Spleen (tissue), 11 donors: ENCODE measurements at regions not wholly inside any gene's neighbourhood (a gene's known extent, or its start where the extent isn't known, plus 50 kb on each side); places are given as distances from the start of the nearest gene placed in this dataset.

Source experiments
- DNase-seq: peaks from one replicate; pipeline ENCODE4 v3.0.0-alpha.2; 2020
- H3K27ac ChIP-seq, 8 donors: fragments of 200-600 bp; sonication (generic) in 7 of 8; 1 replicate in 4 of 8; 2 replicates in 4 of 8; pipeline versions ENCODE4 v1.5.0 to v1.8.0; 2016 to 2021; ENCODE audit warnings: inconsistent platforms in 4 of 8, mild to moderate bottlenecking in 4 of 8, moderate library complexity in 1 of 8
- H3K27me3 ChIP-seq, 7 donors: fragments of 200-600 bp; sonication (generic) in 6 of 7; replicated peaks in 1 of 7; 1 replicate in 4 of 7; 2 replicates in 3 of 7; pipeline versions ENCODE4 v1.5.0 to v1.8.0; 2016 to 2021; ENCODE audit warnings: inconsistent platforms in 3 of 7, mild to moderate bottlenecking in 1 of 7
- H3K36me3 ChIP-seq, 6 donors: fragments of 200-600 bp; sonication (generic) in 5 of 6; 1 replicate in 4 of 6; 2 replicates in 2 of 6; pipeline versions ENCODE4 v1.5.0 to v1.8.0; 2016 to 2021; ENCODE audit warnings: inconsistent platforms in 2 of 6
- H3K4me1 ChIP-seq, 6 donors: fragments of 200-600 bp; sonication (generic) in 5 of 6; 1 replicate in 3 of 6; 2 replicates in 3 of 6; pipeline versions ENCODE4 v1.5.0 to v1.8.0; 2016 to 2021; ENCODE audit warnings: inconsistent platforms in 3 of 6
- H3K4me3 ChIP-seq, 8 donors: fragments of 200-600 bp; sonication (generic) in 7 of 8; 1 replicate in 4 of 8; 2 replicates in 4 of 8; pipeline versions ENCODE4 v1.5.0 to v1.8.0; 2016 to 2021; ENCODE audit warnings: inconsistent platforms in 4 of 8, mild to moderate bottlenecking in 4 of 8, moderate library complexity in 2 of 8
- H3K9me3 ChIP-seq, 8 donors: fragments of 200-600 bp; sonication (generic) in 7 of 8; 1 replicate in 4 of 8; 2 replicates in 4 of 8; pipeline versions ENCODE4 v1.5.0 to v1.8.0; 2016 to 2021; ENCODE audit warnings: inconsistent platforms in 4 of 8
- CTCF ChIP-seq, 11 experiments: fragments of 200-600 bp in 7 of 11; fragments of 450-650 bp in 4 of 11; sonication (generic) in 4 of 11; IDR thresholded peaks in 8 of 11; conservative IDR thresholded peaks in 3 of 11; 1 replicate in 7 of 11; 2 replicates in 4 of 11; pipeline versions ENCODE4 v1.4.0 to v1.8.0; 2016 to 2021; ENCODE audit warnings: antibody characterized with exemption in 11 of 11, inconsistent platforms in 4 of 11, mild to moderate bottlenecking in 1 of 11
- POLR2A ChIP-seq, 3 donors: fragments of 450-650 bp; IDR thresholded peaks; one replicate each; pipeline ENCODE4 v1.5.1; 2017; ENCODE audit warnings: antibody characterized with exemption in 3 of 3, mild to moderate bottlenecking in 1 of 3
- POLR2AphosphoS5 ChIP-seq, 3 donors: sonication (generic); formaldehyde crosslinking; IDR thresholded peaks; one replicate each; pipeline ENCODE4 v1.5.1; 2017; ENCODE audit warnings: antibody characterized with exemption in 3 of 3
- WGBS, 5 donors: extraction: QIAGEN DNeasy Blood & Tissue Kit in 3 of 5; methylation state at CpG; one replicate each; pipeline versions ENCODE4 v1.1.5 to v1.1.7; 2013 to 2018; 5-methylcytosine and 5-hydroxymethylcytosine counted together
- intact Hi-C: fragments of 100-400 bp; cut with DNase I; formaldehyde crosslinking; loops from one replicate; pipeline ENCODE4 v1.15.0; 2023; ENCODE audit warnings: low total_unique reads
- donor health status: healthy with polysubstance abuse.
- donor health status: DM: no; HTN: no; CAD: no; lungs with moderate emphysema.
- donor health status: DM: no; HTN: no; CAD: no.
- donor health status: Bipolar disorder and iron deficiency.
- donor health status: healthy.
- donor health status: DM: no; HTN: no; CAD: no.
- donor health status: DM: yes; HTN: yes; CAD: no.

GRCh38 chr14:55867311-55867710 is 250.9 kb upstream of the PELI2 start:
- peak overlapping the region in 5 of 8 donors; percentile 1 to 39 (median 11) for H3K27ac ChIP-seq
- H3K4me3 ChIP-seq, result no peak overlapping the region
- H3K36me3 ChIP-seq, result no peaks in the 10 kb centered on the region
- H3K9me3 ChIP-seq, result peaks cover 0 to 20% (median 16%) of the 10 kb centered on the region in 8 donors
- no peak for DNase-seq
- H3K4me1 ChIP-seq, result peaks cover 0 to 25% (median 9%) of the 10 kb centered on the region in 6 donors
- intact Hi-C loops, result no loop called here
- TF ChIP-seq POLR2AphosphoS5 (IDR thresholded peaks at IDR 0.05) (no peak), CTCF (IDR thresholded peaks at IDR 0.05 in 8 of 11, conservative IDR thresholded peaks at IDR 0.05 in 3 of 11) (no peak), POLR2A (IDR thresholded peaks at IDR 0.05) (no peak)
- no peaks in the 10 kb centered on the region for H3K27me3 ChIP-seq

GRCh38 chr14:55867719-55868118 is 250.5 kb upstream of the PELI2 start:
- intact Hi-C loops, result no loop called here
- DNase-seq, result no peak
- TF ChIP-seq POLR2AphosphoS5 (IDR thresholded peaks at IDR 0.05) (no peak), CTCF (IDR thresholded peaks at IDR 0.05 in 8 of 11, conservative IDR thresholded peaks at IDR 0.05 in 3 of 11) (no peak)
- Histone ChIP-seq H3K9me3 (peaks cover 0 to 20% (median 16%) of the 10 kb centered on the region in 8 donors), H3K27ac (peak overlapping the region in 5 of 8 donors; percentile 1 to 39 (median 11)), H3K36me3 (no peaks in the 10 kb centered on the region), H3K4me3 (no peak overlapping the region), H3K4me1 (peaks cover 0 to 25% (median 9%) of the 10 kb centered on the region in 6 donors), H3K27me3 (no peaks in the 10 kb centered on the region)
- WGBS, 5 donors, result 48 to 95% (median 89%) methylated on average over 1 of the region's 1 CpG

GRCh38 chr14:55869397-55870049 is 248.7 kb upstream of the PELI2 start:
- intact Hi-C loops, result no loop called here
- TF ChIP-seq POLR2AphosphoS5 (IDR thresholded peaks at IDR 0.05), result no peak
- no peak for TF ChIP-seq CTCF (IDR thresholded peaks at IDR 0.05 in 8 of 11, conservative IDR thresholded peaks at IDR 0.05 in 3 of 11)
- TF ChIP-seq POLR2A (IDR thresholded peaks at IDR 0.05), result no peak
- Histone ChIP-seq H3K4me1 (peaks cover 0 to 25% (median 9%) of the 10 kb centered on the region in 6 donors), H3K9me3 (peaks cover 0 to 7% (median 3%) of the 10 kb centered on the region in 8 donors), H3K27ac (no peak overlapping the region), H3K27me3 (no peaks in the 10 kb centered on the region), H3K36me3 (no peaks in the 10 kb centered on the region), H3K4me3 (no peak overlapping the region)
- 66 to 97% (median 72%) methylated on average over 2 of the region's 2 CpGs for WGBS, 5 donors
- no peak for DNase-seq

GRCh38 chr14:55873169-55873568 is 245.0 kb upstream of the PELI2 start:
- WGBS, 5 donors, result 71 to 81% (median 76%) methylated on average over 9 of the region's 9 CpGs
- H3K4me3 ChIP-seq, result no peak overlapping the region
- H3K36me3 ChIP-seq, result no peaks in the 10 kb centered on the region
- DNase-seq, result no peak
- H3K4me1 ChIP-seq, result peaks cover 0 to 2% (median 0%) of the 10 kb centered on the region in 6 donors
- no peaks in the 10 kb centered on the region for H3K9me3 ChIP-seq
- TF ChIP-seq POLR2A (IDR thresholded peaks at IDR 0.05) (no peak), POLR2AphosphoS5 (IDR thresholded peaks at IDR 0.05) (no peak), CTCF (IDR thresholded peaks at IDR 0.05 in 8 of 11, conservative IDR thresholded peaks at IDR 0.05 in 3 of 11) (no peak)
- intact Hi-C loops, result no loop called here
- no peak overlapping the region for H3K27ac ChIP-seq
- H3K27me3 ChIP-seq, result no peaks in the 10 kb centered on the region
